CD4-positive, alpha-beta T cell treated with Interleukin-15 for 1 hour (primary cell): ENCODE measurements at regions not wholly inside any gene's neighbourhood (a gene's known extent, or its start where the extent isn't known, plus 50 kb on each side); places are given as distances from the start of the nearest gene placed in this dataset.
"Not testable (repeated sequence)": the region's sequence is repeated elsewhere in the genome, so short reads cannot be mapped to it uniquely, and the experiment has no call there.

ENCODE experiments used
- DNase-seq: peaks from one replicate; pipeline ENCODE4 v3.0.0-alpha.2; 2020

DNA sequence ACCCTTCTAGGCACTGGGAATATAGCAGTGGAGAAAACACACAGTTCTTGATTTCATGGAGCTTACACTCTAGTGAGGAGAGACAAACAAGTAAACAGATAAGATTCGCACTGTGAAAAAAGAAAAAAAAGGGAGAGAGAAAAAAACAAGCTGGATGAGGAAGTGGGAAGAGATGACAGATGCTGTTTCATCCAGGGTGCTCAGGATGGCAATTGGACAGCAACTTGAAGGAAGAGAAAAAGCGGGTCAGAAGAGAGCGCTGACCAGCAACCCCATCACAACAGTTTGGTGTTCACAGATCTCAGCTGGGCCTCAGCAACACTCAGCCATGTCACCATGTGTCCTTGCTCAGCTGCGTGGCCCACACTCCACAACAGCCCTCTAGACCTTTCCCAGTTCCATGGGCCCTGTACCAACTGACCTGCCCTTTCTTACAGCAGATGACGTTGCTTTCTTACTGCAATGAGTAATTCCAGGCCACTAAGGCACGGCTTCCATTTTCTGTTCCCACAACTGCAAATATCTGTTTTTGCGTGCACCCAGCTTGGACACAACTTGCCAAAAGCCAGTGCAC, 230.8 kb downstream of the MEX3B start:
- DNase-seq: no peak

DNA sequence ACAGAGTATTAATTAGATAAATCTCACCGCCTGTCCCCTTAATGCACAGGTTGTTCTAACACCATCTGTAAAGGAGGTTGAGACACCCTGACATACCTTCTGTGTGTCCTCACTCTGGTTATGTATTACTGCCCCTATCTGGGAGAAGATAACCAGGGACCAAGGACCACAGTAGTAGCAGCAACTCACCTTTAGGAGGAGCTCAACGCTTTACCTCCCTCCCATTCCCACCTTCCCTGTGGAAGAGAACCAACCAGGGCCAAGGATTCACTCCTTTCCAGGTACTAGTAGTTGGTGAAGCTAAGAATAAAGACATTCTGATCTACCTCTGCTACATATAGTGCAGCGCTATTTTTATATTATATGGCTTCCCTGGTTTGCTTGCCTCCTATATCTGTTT, 232.6 kb downstream of the MEX3B start:
- no peak for DNase-seq

DNA sequence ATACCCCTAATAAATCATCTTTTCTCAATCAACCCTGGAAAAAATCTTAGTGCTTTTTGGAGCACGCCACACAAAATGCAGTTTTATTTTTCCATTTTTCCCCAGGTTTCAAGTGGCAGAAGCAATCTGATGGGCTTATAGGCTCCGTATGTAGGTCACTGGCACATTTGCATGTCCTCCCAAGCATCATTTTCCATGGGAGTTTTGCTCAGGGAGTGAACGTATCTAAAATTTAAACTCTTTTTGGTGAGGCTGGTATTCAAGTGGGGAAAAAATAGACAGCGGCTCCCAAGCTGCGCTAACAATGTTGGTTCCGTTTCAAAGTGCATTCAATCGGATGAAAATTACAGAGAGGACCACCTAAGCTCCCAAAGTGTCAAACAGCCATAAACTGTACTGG, 233.4 kb downstream of the MEX3B start:
- no peak for DNase-seq

DNA sequence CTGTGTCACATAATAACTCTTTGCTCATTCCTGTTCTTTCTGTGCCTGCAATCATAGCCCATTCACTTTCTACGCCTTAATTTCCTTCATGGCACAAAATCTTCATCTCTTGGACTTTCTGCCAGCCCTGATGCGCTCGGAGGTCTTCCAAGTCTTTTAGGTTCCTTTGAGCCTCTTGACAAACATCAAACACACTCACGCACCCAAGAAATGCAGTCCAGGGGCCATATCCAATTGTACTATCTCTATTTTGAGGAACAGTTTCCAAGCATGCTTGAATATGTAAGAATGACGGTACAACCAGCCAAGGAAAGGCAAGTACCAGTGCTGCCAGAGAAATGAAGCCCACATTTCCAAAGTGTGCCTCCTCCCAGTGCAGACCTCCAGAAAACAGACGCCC, 234.1 kb downstream of the MEX3B start:
- no peak for DNase-seq

DNA sequence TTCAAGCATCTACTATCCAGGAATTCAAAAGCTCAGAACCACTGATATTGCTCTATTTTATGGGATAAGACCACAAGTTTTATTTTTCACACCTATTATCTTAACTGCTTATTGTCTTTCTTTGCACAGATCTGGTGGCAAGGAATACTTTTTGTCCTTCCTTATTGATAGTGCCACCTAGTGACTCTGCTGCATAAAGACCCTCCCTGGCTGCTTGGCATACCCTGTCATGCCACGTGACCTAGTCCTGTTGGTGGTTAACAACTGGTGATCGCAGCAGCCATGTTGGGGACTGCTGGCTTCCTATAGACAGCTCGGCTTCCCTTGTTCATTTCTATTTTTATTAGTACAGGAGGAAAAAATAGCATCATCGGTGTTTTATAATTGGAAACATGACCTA, 236.3 kb downstream of the MEX3B start:
- DNase-seq: no peak

DNA sequence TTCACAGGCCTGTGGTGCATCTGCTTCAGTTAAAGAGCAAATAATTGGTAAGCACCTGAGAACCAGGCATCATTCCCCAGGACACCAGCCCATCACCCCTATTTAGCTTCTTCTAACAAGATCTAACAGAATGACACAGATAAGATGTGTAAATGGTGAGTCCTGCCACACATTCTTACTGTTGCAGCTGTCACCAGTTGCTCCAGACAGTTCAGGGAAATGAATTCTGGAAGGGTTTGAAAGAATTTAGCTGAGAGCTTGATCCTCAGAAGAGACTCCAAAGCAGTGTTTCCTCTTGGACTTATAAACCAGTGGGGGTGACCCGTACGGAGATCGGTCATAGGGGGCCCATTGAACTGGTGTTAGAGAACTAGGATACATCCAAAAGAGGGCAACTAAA, 238.0 kb downstream of the MEX3B start:
- no peak for DNase-seq

DNA sequence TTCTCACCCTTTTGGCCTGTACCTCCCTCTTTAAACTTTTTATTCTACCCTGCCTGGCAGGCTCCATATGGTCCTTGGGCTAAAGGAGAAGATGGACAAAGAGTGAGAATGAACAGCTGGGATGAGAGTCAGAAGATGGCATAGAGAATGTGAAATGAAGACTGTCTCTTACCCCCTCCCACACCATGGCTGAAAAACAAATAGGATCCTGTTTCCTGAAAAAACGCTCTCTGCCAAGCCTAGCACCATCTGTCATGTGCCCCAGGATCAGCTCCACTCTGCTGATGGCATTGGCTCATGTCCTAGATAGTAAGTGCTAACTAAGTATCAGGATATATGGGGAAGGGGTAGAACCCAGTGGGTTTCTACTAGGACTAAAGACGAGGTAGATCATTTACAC, 238.6 kb downstream of the MEX3B start:
- no peak for DNase-seq

DNA sequence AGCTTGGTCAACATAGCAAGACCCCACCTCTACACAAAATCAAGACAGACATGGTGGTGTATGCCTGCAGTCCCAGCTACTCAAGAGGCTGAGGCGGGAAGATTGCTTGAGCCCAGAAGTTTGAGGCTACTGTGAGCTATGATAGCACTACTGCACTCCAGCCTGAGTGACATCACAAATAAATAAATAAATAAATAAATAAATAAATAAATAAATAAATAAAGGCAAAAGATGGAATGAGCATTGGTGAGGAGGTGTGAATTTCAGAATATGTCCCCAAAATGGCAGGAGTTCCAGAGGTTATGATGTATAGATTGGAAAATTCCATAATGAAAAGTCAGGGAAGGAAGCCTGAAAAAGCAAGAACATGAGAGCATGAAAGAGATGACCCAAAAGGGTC, 249.9 kb downstream of the MEX3B start:
- no peak for DNase-seq

DNA sequence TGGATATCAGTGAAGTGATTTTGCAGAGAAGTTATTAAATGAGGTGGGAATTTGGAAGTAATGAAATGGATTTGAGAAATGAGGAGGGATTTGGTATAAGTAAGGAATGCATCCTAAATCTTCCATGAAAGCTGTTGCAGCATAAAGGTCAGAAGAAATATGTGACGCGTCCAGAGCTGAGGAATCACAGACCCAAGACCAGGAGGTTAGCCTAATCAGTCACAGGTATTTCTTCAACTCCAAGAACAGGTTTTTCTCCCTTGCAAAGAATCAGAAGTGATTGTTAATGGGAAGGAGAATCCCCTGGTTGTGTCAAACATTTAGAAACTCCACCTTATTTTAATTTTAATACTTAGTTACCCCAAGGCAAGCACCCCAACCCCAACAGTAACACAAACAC, 253.2 kb downstream of the MEX3B start:
- no peak for DNase-seq

DNA sequence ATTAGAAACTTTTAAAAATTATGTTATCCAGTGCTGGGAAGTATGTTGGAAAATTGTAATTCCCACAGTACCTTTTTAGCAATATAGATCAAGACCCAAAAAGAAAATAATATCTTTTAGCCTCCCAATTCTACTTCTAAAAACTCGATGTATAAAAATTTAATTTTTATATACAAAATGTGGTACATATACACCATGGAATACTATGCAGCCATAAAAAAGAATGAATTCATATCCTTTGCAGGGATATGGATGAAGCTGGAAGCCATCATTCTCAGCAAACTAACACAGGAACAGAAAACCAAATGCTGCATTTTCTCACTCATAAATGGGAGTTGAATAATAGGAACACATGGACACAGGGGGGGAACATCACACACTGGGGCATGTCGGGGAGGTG, 254.5 kb downstream of the MEX3B start:
- DNase-seq: not testable (repeated sequence)

DNA sequence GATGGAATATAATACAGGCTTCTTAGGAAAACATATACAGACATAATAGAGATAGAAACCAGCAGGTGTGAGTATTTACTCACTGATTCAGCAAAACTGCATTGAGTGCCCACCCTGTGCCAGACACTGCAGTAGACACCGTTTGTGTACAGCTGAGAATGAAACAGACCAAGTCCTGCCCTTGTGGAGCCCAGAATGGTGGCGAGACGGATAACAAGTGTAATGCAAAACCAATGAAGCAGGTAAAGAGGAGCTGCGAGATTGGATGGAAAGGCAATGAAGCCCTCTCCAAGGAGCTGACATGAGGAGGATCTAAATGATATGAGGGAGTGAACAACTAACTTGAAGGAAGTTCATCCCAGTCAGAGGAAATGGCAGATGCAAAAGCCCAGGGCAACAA, 256.4 kb downstream of the MEX3B start:
- DNase-seq: no peak

DNA sequence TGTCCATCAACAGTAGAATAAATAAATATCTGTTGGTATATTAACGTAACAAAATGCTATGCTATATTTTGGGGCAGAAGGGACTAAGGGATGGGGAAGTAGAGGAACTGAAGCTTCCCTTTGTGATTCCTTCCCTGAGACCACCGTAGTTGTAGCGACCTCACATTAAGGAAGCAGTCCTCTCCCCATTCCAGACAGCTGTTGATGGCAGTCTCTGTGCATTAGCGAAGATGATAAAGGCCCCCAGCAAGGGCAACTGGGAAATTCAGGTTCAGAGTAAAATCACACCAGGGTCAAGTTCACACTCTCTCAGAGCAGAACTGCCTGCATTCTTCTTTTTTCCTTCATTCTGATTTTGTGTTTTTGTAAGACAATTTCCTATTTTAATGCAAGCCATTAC, 259.0 kb downstream of the MEX3B start:
- no peak for DNase-seq

DNA sequence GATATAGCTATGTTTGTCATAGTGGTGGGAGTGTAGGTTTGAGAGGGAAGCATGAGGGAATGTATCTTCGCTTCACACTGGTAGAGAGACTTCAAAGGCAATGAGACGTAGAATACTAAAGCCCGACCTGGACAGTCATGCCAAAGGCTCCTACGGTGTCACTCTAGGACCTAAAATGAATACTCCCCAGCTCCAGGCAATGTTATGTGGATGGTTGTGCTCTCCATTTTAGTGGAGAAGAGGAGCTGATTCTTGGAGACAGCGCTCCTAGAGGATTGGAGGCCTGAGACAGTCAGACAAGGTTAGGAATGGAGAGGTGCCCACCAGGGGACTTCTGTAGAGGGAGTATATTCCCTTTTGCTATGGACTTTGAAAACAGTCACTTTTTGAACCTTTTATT, 260.1 kb downstream of the MEX3B start:
- no peak for DNase-seq

DNA sequence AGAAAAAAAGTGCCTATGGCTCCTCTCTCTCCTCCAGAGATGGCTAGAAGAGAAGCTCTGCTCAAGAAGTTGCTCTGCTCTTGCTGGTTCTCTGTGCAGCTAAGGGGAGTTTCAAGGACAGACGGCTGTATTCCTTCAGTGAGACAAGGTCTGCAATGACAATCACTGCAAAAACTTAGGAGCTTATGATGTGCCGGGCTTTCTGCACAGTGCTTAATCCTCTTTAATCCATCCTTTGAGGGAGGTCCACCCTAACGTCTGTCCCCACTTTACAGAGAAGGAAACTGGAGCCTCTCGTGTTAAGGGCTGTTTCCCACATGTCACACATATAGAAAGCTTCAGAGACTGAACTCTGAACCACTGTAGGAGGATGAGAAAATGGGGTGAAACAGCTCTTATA, 260.6 kb downstream of the MEX3B start:
- no peak for DNase-seq

DNA sequence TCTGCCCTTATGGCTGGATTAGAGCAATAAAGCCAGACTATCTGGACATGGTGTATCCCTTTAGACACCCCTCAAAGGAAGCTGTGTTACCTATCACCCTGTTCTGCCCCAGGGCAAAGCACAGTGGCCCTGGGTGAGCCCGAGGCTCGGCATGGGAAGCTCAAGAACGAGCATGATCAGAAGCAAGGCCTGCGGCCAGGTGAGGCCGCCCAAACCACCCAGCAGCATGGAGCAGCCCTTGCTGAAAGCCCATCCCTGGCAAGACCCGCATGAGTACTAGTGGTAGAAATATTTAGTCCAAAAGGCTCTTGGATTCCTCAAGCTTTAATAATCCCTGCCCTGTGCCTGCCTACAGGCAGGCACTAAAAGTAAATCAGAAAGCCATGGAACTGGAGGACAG, 261.1 kb downstream of the MEX3B start:
- no peak for DNase-seq

DNA sequence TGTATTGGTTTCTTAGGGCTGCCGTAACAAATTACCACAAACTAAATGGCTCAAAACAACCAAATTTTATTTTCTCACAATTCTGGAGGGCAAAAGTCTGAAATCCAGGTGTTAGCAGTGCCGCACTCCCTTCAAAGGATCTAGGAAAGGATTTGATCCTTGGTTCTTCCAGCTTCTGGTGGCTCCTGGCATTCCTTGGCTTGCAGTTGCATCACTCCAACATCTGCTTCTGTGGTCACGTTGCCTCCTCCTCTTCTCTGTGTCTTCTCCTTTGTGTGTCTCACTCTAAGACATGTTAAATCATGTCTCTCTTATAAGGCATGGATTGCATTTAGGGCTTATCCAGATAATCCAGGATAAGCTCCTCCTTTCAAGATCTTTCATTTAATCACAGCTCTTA, 262.2 kb downstream of the MEX3B start:
- DNase-seq: no peak

DNA sequence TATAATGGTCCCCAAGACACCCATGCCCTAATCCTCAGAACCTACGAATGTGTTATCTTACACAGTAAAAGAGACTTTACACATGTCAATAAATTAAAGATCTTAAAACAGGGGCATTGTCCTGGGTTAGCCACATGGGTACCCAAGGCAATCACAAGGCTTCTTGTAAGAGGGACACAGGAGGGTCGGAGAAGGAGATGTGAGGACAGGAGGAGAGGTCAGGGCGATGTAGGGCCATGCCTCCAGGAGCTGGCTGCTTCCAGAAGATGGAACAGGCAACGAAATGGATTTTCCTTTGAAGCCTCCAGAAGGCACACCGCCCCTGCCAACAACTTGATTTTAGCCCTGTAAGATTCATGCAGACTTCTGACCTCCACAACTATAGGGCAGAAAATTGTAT, 262.7 kb downstream of the MEX3B start:
- no peak for DNase-seq

DNA sequence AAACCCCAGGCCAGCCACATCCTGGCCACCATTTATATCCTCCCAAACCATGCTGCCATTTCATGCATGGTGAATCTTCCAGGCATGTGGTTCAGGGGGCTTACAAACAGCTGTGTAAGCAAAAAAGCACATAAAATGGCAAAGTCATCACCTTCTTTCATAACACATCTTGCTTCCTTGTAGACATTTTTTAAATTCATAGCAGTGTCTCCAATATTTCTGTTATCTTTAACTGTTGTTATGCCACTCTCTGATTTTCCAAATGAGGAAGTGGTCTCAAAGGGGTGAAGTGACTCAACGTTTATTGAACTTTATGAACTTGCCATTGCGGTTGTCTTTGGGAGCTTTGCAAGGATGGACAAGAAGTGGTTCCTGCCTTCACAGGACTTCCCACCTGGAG, 264.4 kb downstream of the MEX3B start:
- no peak for DNase-seq

DNA sequence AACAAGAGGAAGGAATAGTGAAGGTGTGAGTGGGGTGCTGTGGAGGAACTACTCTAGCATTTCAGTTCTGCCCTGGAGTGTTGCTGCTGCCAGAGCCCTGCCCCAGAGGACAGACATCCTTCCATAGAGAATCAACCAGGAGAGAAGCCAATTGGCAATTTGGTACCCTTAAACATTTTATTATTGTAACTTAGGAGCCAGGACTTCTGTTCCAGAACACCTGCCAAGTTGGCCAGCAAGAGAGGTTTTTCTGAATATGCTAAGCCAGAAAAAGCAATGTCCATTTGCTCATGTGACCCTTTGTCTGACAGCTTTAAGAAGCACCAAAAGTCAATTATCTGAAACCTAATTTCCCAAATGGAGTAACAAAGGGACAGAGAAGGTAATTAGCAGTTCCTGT, 264.9 kb downstream of the MEX3B start:
- DNase-seq: no peak

DNA sequence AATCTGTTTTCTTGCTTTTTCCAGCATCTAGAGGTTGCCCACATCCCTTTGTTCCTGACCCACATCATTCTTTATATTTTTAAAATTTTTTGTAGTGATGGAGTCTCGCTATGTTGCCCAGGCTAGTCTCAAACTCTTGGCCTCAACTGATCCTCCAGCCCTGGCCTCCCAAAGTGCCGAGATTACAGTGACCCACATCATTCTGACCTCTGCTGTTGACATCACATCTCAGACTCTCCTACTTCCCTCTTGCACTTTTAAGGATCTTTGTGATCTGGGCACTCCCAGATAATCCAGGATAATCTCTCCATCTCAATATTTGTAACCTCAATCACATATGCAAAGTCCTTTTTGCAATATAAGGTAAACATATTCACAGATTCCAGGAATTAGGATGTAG, 266.6 kb downstream of the MEX3B start:
- no peak for DNase-seq

DNA sequence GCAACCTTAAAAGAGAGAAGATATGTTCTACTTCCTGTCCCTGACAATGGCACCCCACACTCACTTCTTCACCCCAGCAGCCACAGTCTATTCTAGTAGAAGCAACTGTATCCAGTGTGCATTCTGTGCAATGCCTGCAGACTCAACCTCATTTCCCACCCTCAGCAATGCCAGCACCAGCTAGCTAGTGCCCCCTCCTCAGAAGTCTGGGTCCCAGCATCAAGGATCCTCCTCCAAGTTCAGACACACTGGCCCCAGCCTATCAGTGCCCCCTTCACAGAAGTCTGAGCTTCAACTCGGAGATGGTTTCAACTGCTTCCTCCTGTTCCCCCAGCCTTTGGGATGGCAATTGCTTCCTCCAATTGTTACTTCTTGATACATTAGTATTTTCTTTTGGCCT, 268.3 kb downstream of the MEX3B start:
- DNase-seq: no peak

DNA sequence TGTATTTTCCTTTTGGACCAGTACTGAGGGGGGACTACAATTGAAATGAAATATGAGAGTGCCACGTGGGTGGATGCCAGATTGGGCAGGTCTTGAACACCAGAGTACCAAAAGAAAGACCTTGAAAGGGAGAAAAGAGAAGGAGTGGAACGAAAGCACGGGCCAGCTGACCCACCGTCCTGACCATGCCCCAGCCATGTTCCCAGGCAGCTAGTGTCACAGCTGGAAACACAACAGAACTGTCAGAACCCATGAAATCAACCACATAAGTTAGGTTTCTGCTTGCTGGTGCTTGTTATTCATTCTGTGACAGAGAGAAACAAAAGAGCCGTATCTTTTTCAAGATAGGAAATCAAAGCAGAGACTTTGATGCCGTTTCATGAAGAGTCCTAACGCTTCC, 268.8 kb downstream of the MEX3B start:
- DNase-seq: no peak

DNA sequence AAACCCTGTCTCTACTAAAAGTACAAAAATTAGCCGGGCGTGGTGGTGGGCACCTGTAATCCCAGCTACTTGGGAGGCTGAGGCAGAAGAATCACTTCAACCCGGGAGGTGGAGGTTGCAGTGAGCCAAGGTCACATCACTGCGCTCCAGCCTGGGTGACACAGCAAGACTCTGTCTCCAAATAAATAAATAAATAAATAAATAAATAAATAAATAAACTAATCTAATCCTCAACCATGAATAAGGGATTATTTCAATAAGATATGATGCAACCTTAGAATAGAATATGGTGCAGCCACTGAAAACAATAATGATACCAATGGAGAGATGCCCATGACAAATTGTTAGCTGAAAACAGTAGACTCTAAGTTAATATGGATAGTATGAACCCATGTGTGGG, 270.0 kb downstream of the MEX3B start:
- DNase-seq: not testable (repeated sequence)

DNA sequence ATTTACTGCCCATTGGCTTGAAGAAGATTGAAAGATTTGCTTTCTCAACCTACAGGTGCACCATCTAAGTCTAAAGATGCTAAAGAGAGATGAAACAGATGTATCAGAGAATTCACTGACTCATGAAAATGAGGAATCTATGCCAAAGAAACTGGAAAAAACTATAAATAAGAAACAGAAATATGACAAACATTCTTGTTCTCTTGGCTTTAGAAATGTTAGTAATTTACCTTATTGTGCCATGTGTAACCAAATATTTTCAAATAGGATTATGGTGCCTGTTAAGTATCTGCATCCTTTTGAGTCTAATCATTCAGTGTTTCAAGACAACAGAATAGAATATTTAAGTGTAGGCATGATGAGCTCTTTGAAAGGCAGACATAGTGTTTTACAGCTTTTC, 271.5 kb downstream of the MEX3B start:
- no peak for DNase-seq

DNA sequence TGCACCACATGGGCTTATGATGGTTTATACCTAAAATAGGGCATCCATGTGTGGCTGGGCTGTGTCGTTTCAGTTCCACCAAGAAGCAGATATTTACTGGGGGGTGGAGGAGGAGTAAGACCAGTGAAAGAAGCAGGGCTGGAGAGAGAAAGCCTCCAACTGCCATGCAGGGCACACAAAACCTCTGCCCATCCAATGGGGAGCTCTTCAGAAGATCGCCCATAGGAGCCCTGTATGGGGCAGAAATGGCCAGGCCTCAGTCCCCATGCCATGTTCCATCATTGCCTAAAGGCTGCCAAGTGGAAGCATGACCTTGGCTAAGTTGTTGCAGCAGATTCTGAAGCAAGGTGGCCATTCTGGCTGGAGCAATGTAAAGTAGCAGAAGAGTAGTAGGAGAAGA, 277.0 kb downstream of the MEX3B start:
- DNase-seq: no peak

DNA sequence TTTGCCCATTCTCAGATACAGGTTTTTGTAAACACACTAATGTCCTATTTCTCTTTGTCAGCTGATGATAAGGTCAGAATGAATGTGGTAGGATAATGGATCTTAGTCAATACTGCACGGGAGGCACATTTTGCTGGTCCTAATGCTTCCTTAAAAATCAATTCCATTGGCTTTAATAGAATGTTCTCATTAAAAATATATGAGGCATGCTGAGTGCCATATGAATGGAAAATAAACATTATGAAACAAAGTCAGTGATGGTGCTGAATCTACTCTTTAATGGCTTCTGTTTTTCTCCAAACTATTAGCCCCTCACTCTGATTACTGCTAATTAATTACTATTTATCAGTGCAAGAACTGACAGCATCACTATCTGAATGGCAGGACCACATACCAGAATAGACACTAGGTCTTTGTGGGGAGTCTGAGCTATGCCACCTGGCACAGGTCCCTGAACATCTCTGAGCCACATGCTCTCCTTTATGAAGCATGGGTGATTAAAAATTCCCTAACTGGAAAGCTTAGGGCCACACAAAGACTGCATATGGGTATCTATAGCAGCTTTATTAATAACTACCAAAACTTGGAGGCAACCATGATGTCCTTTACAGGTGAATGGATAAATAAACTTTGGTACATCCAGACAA, 278.9 kb downstream of the MEX3B start:
- no peak for DNase-seq
